A549 (cell line): ENCODE measurements at regions not wholly inside any gene's neighbourhood (a gene's known extent, or its start where the extent isn't known, plus 50 kb on each side); places are given as distances from the start of the nearest gene placed in this dataset.

Experiments used
- ATAC-seq, 2 experiments: fragments of 200-7000 bp in 1 of 2; fragments of >200 bp in 1 of 2; cut with Nextera tagmentation in 1 of 2; cut with Tn5 transposase in 1 of 2; 3 replicates each; pipeline versions ENCODE4 v1.8.0 to v1.9.1; 2018 to 2020; ENCODE audit warnings: mild to moderate bottlenecking in 1 of 2, moderate library complexity in 1 of 2
- CTCF ChIA-PET: fragments of 300-600 bp; sonication (Branson Sonifier 250); formaldehyde crosslinking; extraction: SDS; loops from one replicate; lab custom pipeline; 2021; ENCODE audit warnings: antibody characterized with exemption, inconsistent platforms; lab: Yijun Ruan, JAX
- POLR2A ChIA-PET: fragments of 350-600 bp; formaldehyde crosslinking; extraction: SDS; loops from one replicate; lab custom pipeline; 2021; ENCODE audit warnings: antibody characterized with exemption, inconsistent platforms; lab: Yijun Ruan, JAX
- DNase-seq, 2 experiments: peaks; one replicate each; pipeline versions ENCODE4 v3.0.0 to v3.0.0-alpha.2; 2011 to 2016; ENCODE audit warnings: low read depth in 1 of 2, low spot score in 1 of 2
- FAIRE-seq: peaks from 2 replicates; lab custom pipeline; 2011; peaks lifted over from hg19 to GRCh38; lab: Jason Lieb, UNC
- H3K27ac ChIP-seq, 2 experiments: fragments of >200 bp; sonication (Bioruptor Twin); formaldehyde crosslinking; 3 replicates each; pipeline ENCODE4 v1.5.1; 2016 to 2017
- H3K4me1 ChIP-seq: fragments of >200 bp; sonication (Bioruptor Twin); formaldehyde crosslinking; 3 replicates; pipeline ENCODE4 v1.6.1; 2016
- H3K4me2 ChIP-seq: fragments of >200 bp; sonication (Bioruptor Twin); formaldehyde crosslinking; 3 replicates; pipeline ENCODE4 v1.6.1; 2016
- H3K4me3 ChIP-seq: fragments of >200 bp; sonication (Bioruptor Twin); formaldehyde crosslinking; 3 replicates; pipeline ENCODE4 v1.5.1; 2016
- H3K9me3 ChIP-seq: fragments of >200 bp; sonication (Bioruptor Twin); formaldehyde crosslinking; 3 replicates; pipeline ENCODE4 v1.6.1; 2016
- BCL3 ChIP-seq: fragments of >200 bp; sonication (Bioruptor Twin); formaldehyde crosslinking; IDR thresholded peaks from 3 replicates; pipeline ENCODE4 v1.6.1; 2016
- CBX8 ChIP-seq: fragments of 200-600 bp; sonication (generic); IDR thresholded peaks from 2 replicates; pipeline ENCODE4 v1.6.1; 2016
- CEBPB ChIP-seq, 2 experiments: fragments of >200 bp in 1 of 2; sonication (Bioruptor Twin) in 1 of 2; formaldehyde crosslinking in 1 of 2; IDR thresholded peaks; 2 replicates each; pipeline ENCODE4 v1.6.1; 2012 to 2016
- CTCF ChIP-seq: fragments of >200 bp; sonication (Bioruptor Twin); formaldehyde crosslinking; IDR thresholded peaks from 3 replicates; pipeline ENCODE4 v1.5.1; 2016
- EHF ChIP-seq: fragments of 250-450 bp; sonication (Bioruptor Pico); IDR thresholded peaks from 2 replicates; pipeline ENCODE4 v1.5.0; 2020; ENCODE audit warnings: mild to moderate bottlenecking
- ELK1 ChIP-seq: fragments of 150-350 bp; IDR thresholded peaks from 2 replicates; pipeline ENCODE4 v1.6.1; 2014; ENCODE audit warnings: low read depth, mild to moderate bottlenecking, low read length
- ESRRA ChIP-seq: fragments of 150-350 bp; IDR thresholded peaks from 2 replicates; pipeline ENCODE4 v1.6.1; 2014; ENCODE audit warnings: mild to moderate bottlenecking, low read length, borderline replicate concordance
- FOSB ChIP-seq: fragments of 250-450 bp; sonication (Bioruptor Pico); IDR thresholded peaks from 2 replicates; pipeline ENCODE4 v1.5.0; 2020; ENCODE audit warnings: mild to moderate bottlenecking, moderate library complexity
- FOXS1 ChIP-seq: fragments of 250-450 bp; sonication (Bioruptor Pico); IDR thresholded peaks from 2 replicates; pipeline ENCODE4 v1.5.0; 2020; ENCODE audit warnings: mild to moderate bottlenecking, moderate library complexity
- GATA3 ChIP-seq: IDR thresholded peaks from 2 replicates; pipeline ENCODE4 v1.6.1; 2012; ENCODE audit warnings: borderline replicate concordance
- HDAC2 ChIP-seq: fragments of 200-600 bp; sonication (generic); IDR thresholded peaks from 2 replicates; pipeline ENCODE4 v1.6.1; 2016
- HOXB5 ChIP-seq: fragments of 250-450 bp; sonication (Bioruptor Pico); IDR thresholded peaks from 2 replicates; pipeline ENCODE4 v1.5.0; 2020; ENCODE audit warnings: mild to moderate bottlenecking, moderate library complexity
- JUN ChIP-seq, 2 experiments: fragments of >200 bp; sonication (Bioruptor Twin); formaldehyde crosslinking; IDR thresholded peaks; 2 replicates in 1 of 2; 3 replicates in 1 of 2; pipeline ENCODE4 v1.6.1; 2016 to 2017
- KDM1A ChIP-seq: fragments of 200-600 bp; sonication (generic); IDR thresholded peaks from 2 replicates; pipeline ENCODE4 v1.6.1; 2016; ENCODE audit warnings: low read depth, mild to moderate bottlenecking
- MAFK ChIP-seq: fragments of 450-650 bp; IDR thresholded peaks from 2 replicates; pipeline ENCODE4 v1.6.1; 2014; ENCODE audit not compliant: partially characterized antibody
- MAZ ChIP-seq: fragments of 150-350 bp; IDR thresholded peaks from 2 replicates; pipeline ENCODE4 v1.6.1; 2014; ENCODE audit warnings: antibody characterized with exemption, low read depth, low read length, borderline replicate concordance
- NFE2L2 ChIP-seq: fragments of 150-350 bp; conservative IDR thresholded peaks from 2 replicates; pipeline ENCODE4 v1.6.1; 2014; ENCODE audit warnings: low read length
- POLR2A ChIP-seq: IDR thresholded peaks from 2 replicates; pipeline ENCODE4 v1.6.1; 2012; ENCODE audit warnings: mild to moderate bottlenecking, low read length
- RAD21 ChIP-seq, 2 experiments: fragments of >200 bp in 1 of 2; sonication (Bioruptor Twin) in 1 of 2; formaldehyde crosslinking in 1 of 2; IDR thresholded peaks in 1 of 2; conservative IDR thresholded peaks in 1 of 2; 2 replicates in 1 of 2; 3 replicates in 1 of 2; pipeline ENCODE4 v1.6.1; 2012 to 2018; ENCODE audit warnings: inconsistent platforms in 1 of 2
- RARB ChIP-seq: fragments of 250-450 bp; sonication (Bioruptor Pico); IDR thresholded peaks from 2 replicates; pipeline ENCODE4 v1.8.0; 2021; ENCODE audit warnings: mild to moderate bottlenecking, moderate library complexity
- RCOR1 ChIP-seq: fragments of 150-350 bp; IDR thresholded peaks from 2 replicates; pipeline ENCODE4 v1.6.1; 2014; ENCODE audit warnings: antibody characterized with exemption, low read length, low read depth
- RFX5 ChIP-seq: fragments of 450-650 bp; IDR thresholded peaks from 2 replicates; pipeline ENCODE4 v1.7.1; 2014; ENCODE audit warnings: antibody characterized with exemption, mild to moderate bottlenecking, moderate library complexity
- RNF2 ChIP-seq: fragments of 200-600 bp; sonication (generic); IDR thresholded peaks from 2 replicates; pipeline ENCODE4 v1.6.1; 2016; ENCODE audit warnings: low read depth, mild to moderate bottlenecking, antibody characterized with exemption, moderate library complexity, borderline replicate concordance
- SREBF2 ChIP-seq: fragments of 450-650 bp; IDR thresholded peaks from 2 replicates; pipeline ENCODE4 v1.6.1; 2014; ENCODE audit warnings: mild to moderate bottlenecking, moderate library complexity
- TP53 ChIP-seq: fragments of 250-450 bp; sonication (Bioruptor Pico); IDR thresholded peaks from 2 replicates; pipeline ENCODE4 v1.5.0; 2021; ENCODE audit warnings: mild to moderate bottlenecking, moderate library complexity
- ZSCAN20 ChIP-seq: fragments of 250-450 bp; sonication (Bioruptor Pico); IDR thresholded peaks from 2 replicates; pipeline ENCODE4 v1.8.0; 2022; ENCODE audit warnings: mild to moderate bottlenecking, moderate library complexity
- WGBS: methylation state at CpG from one replicate; pipeline ENCODE4 v1.1.6; 2017; ENCODE audit errors: missing lambda C conversion rate; 5-methylcytosine and 5-hydroxymethylcytosine counted together

GRCh38 chr10:47241946-47242867 lies 57.8 kb upstream of the GDF10 start:
- DNase-seq (no peak), FAIRE-seq (no peak), ATAC-seq (no peak)
- ChIA-PET CTCF (interaction anchor here (1.2 kb wide), 1 partner anchor 17 kb away, joined by 3 read pairs; no protein-coding TSS in a partner anchor), POLR2A (no interaction called here)
- TF ChIP-seq HOXB5 (CRISPR knock-in tag) = no peak
- no peak for TF ChIP-seq ELK1
- no peak for TF ChIP-seq JUN (IDR thresholded peaks at IDR 0.05)
- no peak for TF ChIP-seq CBX8
- no peak for TF ChIP-seq FOXS1 (CRISPR knock-in tag)
- no peak for TF ChIP-seq TP53 (CRISPR knock-in tag)
- Histone ChIP-seq H3K9me3 (no peaks in the 10 kb centered on the region), H3K4me2 (no peak overlapping the region), H3K4me1 (no peaks in the 10 kb centered on the region), H3K27ac (no peak overlapping the region), H3K4me3 (no peak overlapping the region)
- 35% methylated on average over 9 of the region's 9 CpGs for WGBS

- Histone ChIP-seq H3K27ac (no peak overlapping the region), H3K9me3 (no peaks in the 10 kb centered on the region), H3K4me3 (no peak overlapping the region), H3K4me2 (no peak overlapping the region), H3K4me1 (no peaks in the 10 kb centered on the region)
- WGBS = 69% methylated on average over 4 of the region's 4 CpGs
- ChIA-PET CTCF (no interaction called here), POLR2A (no interaction called here)
- no peak for ATAC-seq
- no peak for DNase-seq
- TF ChIP-seq HDAC2 = no peak
- TF ChIP-seq CTCF = no peak
- no peak for TF ChIP-seq JUN (IDR thresholded peaks at IDR 0.05)
- no peak for TF ChIP-seq RFX5
- no peak for TF ChIP-seq ELK1
- TF ChIP-seq FOSB = no peak
- TF ChIP-seq EHF (CRISPR knock-in tag) = no peak
- no peak for TF ChIP-seq POLR2A
- TF ChIP-seq TP53 (CRISPR knock-in tag) = no peak
- no peak for TF ChIP-seq ESRRA
- no peak for TF ChIP-seq RCOR1
- TF ChIP-seq RAD21 (conservative IDR thresholded peaks at IDR 0.05 in 1 of 2, IDR thresholded peaks at IDR 0.05 in 1 of 2) = no peak
- TF ChIP-seq CEBPB (IDR thresholded peaks at IDR 0.05) = no peak
- TF ChIP-seq ZSCAN20 (CRISPR knock-in tag) = no peak
- no peak for TF ChIP-seq SREBF2
- TF ChIP-seq RARB (CRISPR knock-in tag) = no peak
- no peak for FAIRE-seq
These were observed 56.6 kb upstream of the GDF10 start for GRCh38 chr10:47243356-47243755.

- 60% methylated on average over 3 of the region's 4 CpGs for WGBS
- FAIRE-seq = no peak
These were observed 56.2 kb upstream of the GDF10 start for GRCh38 chr10:47243791-47244190.

More at GRCh38 chr10:47243791-47244190, 56.2 kb upstream of the GDF10 start:
- Histone ChIP-seq H3K4me2 (no peak overlapping the region), H3K4me1 (no peaks in the 10 kb centered on the region), H3K9me3 (no peaks in the 10 kb centered on the region), H3K27ac (no peak overlapping the region), H3K4me3 (no peak overlapping the region)
- TF ChIP-seq RARB (CRISPR knock-in tag) (no peak), BCL3 (no peak), EHF (CRISPR knock-in tag) (no peak), NFE2L2 (no peak), MAZ (no peak), KDM1A (no peak), GATA3 (no peak), CTCF (no peak), MAFK (no peak), RNF2 (no peak), ZSCAN20 (CRISPR knock-in tag) (no peak)
- DNase-seq (no peak), ATAC-seq (no peak)
- ChIA-PET CTCF (no interaction called here), POLR2A (no interaction called here)
